ENCODE measurements at regions not wholly inside any gene's neighbourhood (a gene's known extent, or its start where the extent isn't known, plus 50 kb on each side); places are given as distances from the start of the nearest gene placed in this dataset.
"Not testable (repeated sequence)": the region's sequence is repeated elsewhere in the genome, so short reads cannot be mapped to it uniquely, and the experiment has no call there.

- not testable (repeated sequence) for DNase-seq (ENCODE audit: low spot score)
Measured at GRCh38 chr7:55702831-55703230, 130.5 kb upstream of the VOPP1 start.

GRCh38 chr7:55699450-55699842, 127.1 kb upstream of the VOPP1 start:
- not testable (repeated sequence) for DNase-seq (ENCODE audit: low spot score)

- not testable (repeated sequence) for DNase-seq (ENCODE audit: low spot score)
Measured at GRCh38 chr7:55698607-55699449, 126.5 kb upstream of the VOPP1 start.

GRCh38 chr7:55695893-55696701, 123.8 kb upstream of the VOPP1 start:
- not testable (repeated sequence) for DNase-seq (ENCODE audit: low spot score)

DNA sequence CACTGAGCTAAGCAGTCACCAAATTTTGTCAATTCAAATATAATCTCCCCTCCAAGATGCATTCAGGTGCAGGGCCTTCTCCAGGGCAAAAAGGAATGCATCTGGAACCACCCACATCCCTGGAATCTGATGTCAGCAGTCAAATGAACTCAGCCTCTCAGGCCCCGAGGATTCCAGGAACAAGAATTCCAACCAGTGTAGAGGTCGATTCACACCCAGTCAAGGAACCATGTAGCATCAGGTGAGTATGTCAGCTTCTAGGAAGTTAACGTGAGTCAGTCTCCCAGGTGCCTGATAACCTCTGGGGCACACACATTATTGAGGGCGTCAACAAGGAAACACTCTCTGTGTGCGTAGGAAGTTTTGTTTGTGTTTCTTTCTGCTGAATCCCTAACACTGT, 122.2 kb upstream of the VOPP1 start:
- DNase-seq (ENCODE audit: low spot score): not testable (repeated sequence)

DNA sequence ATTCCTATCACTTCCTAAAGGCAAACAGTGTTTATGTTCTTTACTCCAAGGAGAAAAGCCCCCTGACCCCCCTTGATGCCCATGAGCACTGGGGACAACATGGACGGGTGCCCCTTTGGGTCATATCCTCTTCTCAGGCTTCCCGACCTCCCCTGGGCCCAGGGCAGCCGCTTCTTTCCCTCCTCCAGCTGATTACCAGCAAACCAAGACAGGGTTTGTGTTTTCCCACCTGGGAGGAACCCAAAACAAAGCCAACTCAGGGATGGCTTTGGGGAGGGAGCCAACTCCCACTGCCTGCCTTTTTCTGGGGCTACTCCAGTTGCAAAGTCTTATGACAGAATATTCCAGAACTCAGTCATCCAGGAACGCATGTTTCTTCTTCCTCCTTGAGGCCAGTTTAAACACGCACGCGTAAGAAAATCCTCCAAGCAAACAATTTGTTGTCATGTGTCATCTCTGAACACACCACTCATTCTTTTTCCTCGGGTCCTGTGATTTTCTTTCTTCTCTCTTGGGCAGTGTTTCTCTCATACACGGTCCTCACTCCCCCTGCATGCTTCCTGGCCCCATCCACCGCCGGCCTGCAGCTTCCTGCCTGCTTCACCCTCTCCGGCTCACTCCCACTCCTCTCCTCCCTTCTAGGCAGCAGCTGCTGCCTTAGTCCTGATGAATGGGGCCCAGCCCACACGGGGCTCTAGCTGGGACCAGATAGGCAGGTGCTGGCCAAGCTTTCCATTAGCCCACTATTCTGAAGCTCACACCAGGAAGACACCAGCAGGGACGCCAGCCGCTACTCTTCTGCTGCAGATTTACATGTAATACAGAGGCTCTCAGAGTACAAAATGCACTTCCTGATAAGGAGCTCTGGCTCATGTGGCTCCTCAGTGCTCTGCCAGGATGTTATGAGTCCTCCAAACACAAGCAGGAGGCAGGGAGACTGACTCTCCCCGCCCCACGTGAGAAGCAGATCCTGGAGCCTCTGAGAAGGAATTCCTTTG, 116.7 kb upstream of the VOPP1 start:
- DNase-seq (ENCODE audit: low spot score): not testable (repeated sequence)

- not testable (repeated sequence) for DNase-seq (ENCODE audit: low spot score)
Measured at GRCh38 chr7:55688261-55688660, 116.0 kb upstream of the VOPP1 start.

- DNase-seq (ENCODE audit: low spot score): not testable (repeated sequence)
Measured at GRCh38 chr7:55687252-55687651, 115.0 kb upstream of the VOPP1 start.

DNA sequence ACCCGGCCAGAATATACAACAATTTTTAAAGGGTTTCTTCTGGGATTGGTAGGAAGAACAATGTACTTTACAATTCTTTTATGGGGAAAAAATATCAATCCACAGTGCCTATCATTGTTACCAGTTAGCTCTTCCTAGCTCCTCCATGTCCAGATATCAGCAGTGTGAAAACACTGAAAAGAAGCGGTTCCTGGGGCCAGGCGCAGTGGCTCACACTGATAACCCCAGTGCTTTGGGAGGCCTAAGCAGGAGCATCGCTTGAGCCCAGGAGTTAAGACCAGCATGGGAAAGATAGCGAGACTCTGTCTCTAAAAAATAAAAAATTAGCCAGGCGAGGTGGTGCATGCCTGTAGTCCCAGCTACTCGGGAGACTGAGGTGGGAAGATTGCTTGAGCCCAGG, 114.5 kb upstream of the VOPP1 start:
- DNase-seq (ENCODE audit: low spot score): not testable (repeated sequence)

- not testable (repeated sequence) for DNase-seq (ENCODE audit: low spot score)
Measured at GRCh38 chr7:55683501-55683900, 111.2 kb upstream of the VOPP1 start.

GRCh38 chr7:55675589-55675988, 103.3 kb upstream of the VOPP1 start:
- DNase-seq (ENCODE audit: low spot score): peak; percentile 3

- not testable (repeated sequence) for DNase-seq (ENCODE audit: low spot score)
Measured at GRCh38 chr7:55673525-55673924, 101.2 kb upstream of the VOPP1 start.

DNA sequence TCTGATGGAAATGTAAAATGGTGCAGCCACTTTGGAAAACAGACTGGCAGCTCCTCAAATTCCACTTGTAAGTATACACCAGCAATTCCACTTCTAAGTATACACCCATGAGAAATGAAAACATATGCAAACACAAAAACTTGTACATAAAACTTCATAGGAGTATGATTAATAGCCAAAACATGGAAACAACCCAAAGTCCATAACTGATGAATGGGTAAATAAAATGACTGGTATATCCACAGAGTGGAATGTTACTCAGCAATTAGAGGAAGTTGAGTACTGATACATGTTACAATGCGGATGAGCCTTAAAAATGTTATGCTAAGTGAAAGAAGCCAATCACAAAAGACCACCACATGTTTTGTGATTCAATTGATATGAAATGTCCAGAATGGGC, 99.8 kb upstream of the VOPP1 start:
- not testable (repeated sequence) for DNase-seq (ENCODE audit: low spot score)

DNA sequence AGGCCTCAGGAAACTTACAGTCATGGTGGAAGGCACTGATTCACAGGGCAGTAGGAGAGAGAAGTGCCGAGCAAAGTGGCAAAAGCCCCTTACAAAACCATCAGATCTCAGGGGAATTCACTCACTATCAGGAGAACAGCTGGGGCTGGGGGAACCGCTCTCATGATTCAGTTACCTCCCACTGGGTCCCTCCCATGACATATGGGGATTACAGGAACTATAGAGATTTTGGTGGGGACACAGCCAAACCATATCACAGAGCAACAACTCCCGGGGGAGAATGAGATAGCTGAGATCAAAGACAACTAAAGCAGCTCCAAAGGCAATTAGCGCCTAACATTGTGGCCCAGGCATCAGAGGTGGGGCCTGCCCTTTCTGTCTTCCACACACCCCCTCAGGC, 85.4 kb upstream of the VOPP1 start:
- no peak for DNase-seq (ENCODE audit: low spot score)

DNA sequence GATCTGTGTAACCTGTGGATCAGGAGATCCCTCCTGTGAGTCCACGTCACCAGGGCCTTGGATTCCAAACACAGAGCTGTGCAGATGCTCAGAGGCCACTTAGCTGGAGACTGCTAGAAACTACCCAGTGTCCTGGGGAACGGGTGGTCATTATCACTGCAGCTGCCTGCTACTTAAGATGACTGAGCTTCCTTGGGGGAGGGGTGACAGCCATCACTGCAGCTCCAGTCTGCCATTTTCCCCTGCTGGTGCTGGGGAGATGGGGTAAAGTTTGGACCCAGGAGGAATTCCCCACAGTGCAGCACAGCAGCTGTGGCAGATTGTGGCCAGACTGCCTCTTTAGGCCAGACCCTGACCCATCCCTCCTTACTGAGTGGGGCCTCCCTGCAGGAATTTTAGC, 78.8 kb upstream of the VOPP1 start:
- DNase-seq (ENCODE audit: low spot score): no peak

DNA sequence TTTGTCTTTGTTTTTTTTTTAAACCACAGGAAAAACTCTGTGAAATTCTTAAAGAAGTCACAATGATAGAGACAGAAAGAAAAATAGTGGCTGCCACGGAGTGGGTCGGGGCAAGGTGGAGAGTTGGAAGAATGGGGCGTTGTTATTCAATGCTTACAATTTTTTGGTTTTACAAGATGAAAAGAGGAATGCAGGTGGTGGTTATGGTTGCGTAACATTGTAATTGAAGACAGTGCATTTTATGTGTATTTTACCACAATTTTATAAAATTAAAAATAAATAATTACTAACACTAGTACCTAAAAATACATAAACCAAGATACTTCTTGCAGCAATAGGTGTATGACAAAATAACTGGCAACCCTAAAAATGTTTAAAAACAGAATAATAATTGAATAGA, 76.9 kb upstream of the VOPP1 start:
- no peak for DNase-seq (ENCODE audit: low spot score)

DNA sequence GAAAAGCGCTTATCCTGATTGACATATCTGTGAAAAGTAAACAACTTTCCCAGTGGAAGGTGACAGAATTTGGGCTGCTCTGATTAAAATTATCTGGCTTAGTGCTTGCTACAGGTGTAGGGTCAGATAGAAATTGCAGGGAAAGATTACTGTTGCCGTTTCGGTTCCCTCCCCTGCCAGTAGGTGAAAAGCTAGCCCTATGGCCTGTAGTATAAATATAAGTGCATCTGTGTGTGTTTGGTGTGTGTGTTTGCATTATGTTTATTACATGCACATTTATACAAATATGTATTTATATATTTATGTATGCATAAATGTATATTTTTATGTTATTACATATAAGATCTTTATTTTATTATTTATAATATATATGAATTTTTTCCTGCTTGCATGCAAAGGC, 72.3 kb upstream of the VOPP1 start:
- no peak for DNase-seq (ENCODE audit: low spot score)

- DNase-seq (ENCODE audit: low spot score): no peak
Measured at GRCh38 chr7:55642266-55642665, 70.0 kb upstream of the VOPP1 start.

- peak; percentile 71 for DNase-seq (ENCODE audit: low spot score)
Measured at GRCh38 chr7:55641811-55642210, 69.5 kb upstream of the VOPP1 start.

DNA sequence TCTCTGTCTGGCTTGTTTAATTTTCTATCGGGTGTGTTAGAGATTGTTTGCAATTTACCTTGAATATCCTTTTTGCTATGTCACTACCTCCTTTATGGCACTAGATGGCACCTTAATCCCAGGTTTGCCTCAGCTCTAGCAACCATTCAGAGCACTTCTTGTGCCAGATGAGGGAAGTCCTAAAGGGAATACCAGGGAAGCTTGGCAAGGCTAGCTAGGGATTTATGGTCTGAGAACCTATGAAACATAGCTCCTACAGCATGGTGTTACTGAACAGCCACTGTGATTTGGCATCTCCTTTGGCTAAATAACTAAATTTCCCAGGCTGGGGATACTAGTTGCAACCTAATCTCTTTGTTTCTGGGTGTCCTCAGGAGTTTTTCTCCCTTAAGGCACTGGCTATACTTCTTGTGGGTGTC, 69.0 kb upstream of the VOPP1 start:
- peak; percentile 54 for DNase-seq (ENCODE audit: low spot score)

DNA sequence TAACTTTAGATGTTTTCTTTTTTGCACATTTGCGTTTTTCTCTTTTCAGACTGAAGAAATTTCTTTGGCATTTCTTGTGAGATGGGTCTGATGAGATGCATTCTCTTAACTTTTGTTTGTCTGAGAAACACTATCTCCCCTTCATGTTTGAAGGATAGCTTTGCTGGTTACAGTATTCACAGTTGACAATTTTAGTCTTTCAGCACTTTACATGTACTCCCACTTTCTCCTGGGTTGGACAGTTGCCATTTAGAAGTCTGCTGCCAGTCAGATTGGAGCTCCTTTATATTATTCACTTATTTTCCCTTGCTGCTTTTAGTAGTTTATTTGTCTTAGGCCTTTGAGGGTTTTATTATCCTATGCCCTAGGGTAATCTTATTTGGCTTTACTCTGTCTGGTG, 67.3 kb upstream of the VOPP1 start:
- DNase-seq (ENCODE audit: low spot score): no peak

Data from activated CD4-positive, alpha-beta T cell treated with anti-CD3 and anti-CD28 coated beads, Interleukin-2, Interleukin-4, amounts not matched to agents 100 ng/mL and 50 ng/mL, durations not matched to agents 16 hours and 8 hours (primary cell).